BE2C (cell line): ENCODE measurements at regions not wholly inside any gene's neighbourhood (a gene's known extent, or its start where the extent isn't known, plus 50 kb on each side); places are given as distances from the start of the nearest gene placed in this dataset.

Experiments
- DNase-seq: peaks from one replicate; pipeline ENCODE4 v3.0.0-alpha.2; 2020
- H3K27me3 ChIP-seq: fragments of 250-450 bp; sonication (Bioruptor Pico); 2 replicates; pipeline ENCODE4 v1.5.1; 2020; ENCODE audit warnings: mild to moderate bottlenecking
- H3K36me3 ChIP-seq: fragments of 250-450 bp; sonication (Bioruptor Pico); 2 replicates; pipeline ENCODE4 v1.5.1; 2020; ENCODE audit warnings: mild to moderate bottlenecking
- H3K4me1 ChIP-seq: fragments of 250-450 bp; sonication (Bioruptor Pico); 2 replicates; pipeline ENCODE4 v1.5.1; 2020
- H3K4me3 ChIP-seq: 2 replicates; pipeline ENCODE4 v1.5.1; 2011; ENCODE audit warnings: low read depth, low read length
- H3K9me3 ChIP-seq: fragments of 250-450 bp; sonication (Bioruptor Pico); 2 replicates; pipeline ENCODE4 v1.5.1; 2020
- CTCF ChIP-seq: IDR thresholded peaks from 2 replicates; pipeline ENCODE4 v1.5.1; 2012; ENCODE audit warnings: mild to moderate bottlenecking, low read depth, low read length

- H3K36me3 ChIP-seq = no peaks in the 10 kb centered on the region
- no peak overlapping the region for H3K4me3 ChIP-seq
- no peaks in the 10 kb centered on the region for H3K9me3 ChIP-seq
- no peaks in the 10 kb centered on the region for H3K4me1 ChIP-seq
- no peaks in the 10 kb centered on the region for H3K27me3 ChIP-seq
- TF ChIP-seq CTCF = no peak
- DNase-seq = no peak
Measured at GRCh38 chr12:115670869-115671268, 606.6 kb downstream of the MED13L start.

- Histone ChIP-seq H3K36me3 (no peaks in the 10 kb centered on the region), H3K9me3 (no peaks in the 10 kb centered on the region), H3K27me3 (no peaks in the 10 kb centered on the region), H3K4me1 (no peaks in the 10 kb centered on the region), H3K4me3 (no peak overlapping the region)
- no peak for DNase-seq
- no peak for TF ChIP-seq CTCF
Measured at GRCh38 chr12:115667116-115667515, 610.4 kb downstream of the MED13L start.

- H3K9me3 ChIP-seq = no peaks in the 10 kb centered on the region
- no peaks in the 10 kb centered on the region for H3K27me3 ChIP-seq
- no peaks in the 10 kb centered on the region for H3K4me1 ChIP-seq
- no peak overlapping the region for H3K4me3 ChIP-seq
- TF ChIP-seq CTCF = no peak
- no peak for DNase-seq
- H3K36me3 ChIP-seq = no peaks in the 10 kb centered on the region
Measured at GRCh38 chr12:115666168-115666567, 611.3 kb downstream of the MED13L start.

- H3K9me3 ChIP-seq = 0 out of 2 replicates have a peak, but pooled peaks cover 3% of the 10 kb centered on the region
- H3K36me3 ChIP-seq = no peaks in the 10 kb centered on the region
- H3K4me1 ChIP-seq = no peaks in the 10 kb centered on the region
- DNase-seq = no peak
- no peak for TF ChIP-seq CTCF
- no peaks in the 10 kb centered on the region for H3K27me3 ChIP-seq
- no peak overlapping the region for H3K4me3 ChIP-seq
Measured at GRCh38 chr12:115661112-115661511, 616.4 kb downstream of the MED13L start.

- no peak for DNase-seq
- Histone ChIP-seq H3K4me1 (no peaks in the 10 kb centered on the region; the same call in 1 of the 2 replicates), H3K36me3 (no peaks in the 10 kb centered on the region), H3K9me3 (0 out of 2 replicates have a peak, but pooled peaks cover 3% of the 10 kb centered on the region), H3K4me3 (no peak overlapping the region), H3K27me3 (no peaks in the 10 kb centered on the region)
- no peak for TF ChIP-seq CTCF
Measured at GRCh38 chr12:115660211-115660805, 617.2 kb downstream of the MED13L start.

GRCh38 chr12:115659422-115659821 lies 618.1 kb downstream of the MED13L start:
- no peaks in the 10 kb centered on the region for H3K36me3 ChIP-seq
- no peak for TF ChIP-seq CTCF
- no peaks in the 10 kb centered on the region for H3K27me3 ChIP-seq
- no peak overlapping the region for H3K4me3 ChIP-seq
- H3K4me1 ChIP-seq = no peaks in the 10 kb centered on the region; the same call in 1 of the 2 replicates
- no peak for DNase-seq
- H3K9me3 ChIP-seq = 0 out of 2 replicates have a peak, but pooled peaks cover 3% of the 10 kb centered on the region
